T-helper 1 cell treated with Interleukin-12 subunit alpha and Interleukin-12 subunit beta and Interleukin-4 antibody, amounts not matched to agents 30 μg/mL and 1 μg/mL, for 36 hours (primary cell): ENCODE measurements at regions not wholly inside any gene's neighbourhood (a gene's known extent, or its start where the extent isn't known, plus 50 kb on each side); places are given as distances from the start of the nearest gene placed in this dataset.

Experiments
- H3K27ac Mint-ChIP-seq: one replicate; pipeline ENCODE4 v1.8.0; 2021; ENCODE audit warnings: mild to moderate bottlenecking, mixed read lengths
- H3K27me3 Mint-ChIP-seq: one replicate; pipeline ENCODE4 v1.8.0; 2021; ENCODE audit warnings: low read depth, mixed read lengths
- H3K36me3 Mint-ChIP-seq: one replicate; pipeline ENCODE4 v1.8.0; 2021; ENCODE audit warnings: low read depth, mixed read lengths
- H3K4me1 Mint-ChIP-seq: one replicate; pipeline ENCODE4 v1.8.0; 2021; ENCODE audit warnings: low read depth, mixed read lengths
- H3K4me3 Mint-ChIP-seq: one replicate; pipeline ENCODE4 v1.8.0; 2021; ENCODE audit warnings: mild to moderate bottlenecking, moderate library complexity, mixed read lengths
- H3K9me3 Mint-ChIP-seq: one replicate; pipeline ENCODE4 v1.8.0; 2021; ENCODE audit warnings: mixed read lengths

GRCh38 chr5:28216939-28217360 is 1178.6 kb upstream of the CDH9 start:
- peaks cover 3% of the 10 kb centered on the region for H3K4me1 Mint-ChIP-seq
- no peak overlapping the region for H3K4me3 Mint-ChIP-seq
- H3K27ac Mint-ChIP-seq = no peak overlapping the region
- peaks cover 17% of the 10 kb centered on the region for H3K9me3 Mint-ChIP-seq
- H3K36me3 Mint-ChIP-seq = no peaks in the 10 kb centered on the region
- no peaks in the 10 kb centered on the region for H3K27me3 Mint-ChIP-seq

GRCh38 chr5:28215091-28215490 is 1176.7 kb upstream of the CDH9 start:
- H3K9me3 Mint-ChIP-seq = peaks cover 17% of the 10 kb centered on the region
- H3K36me3 Mint-ChIP-seq = no peaks in the 10 kb centered on the region
- H3K4me3 Mint-ChIP-seq = no peak overlapping the region
- H3K27me3 Mint-ChIP-seq = no peaks in the 10 kb centered on the region
- no peak overlapping the region for H3K27ac Mint-ChIP-seq
- H3K4me1 Mint-ChIP-seq = peaks cover 3% of the 10 kb centered on the region

- Mint-ChIP-seq H3K27ac (no peak overlapping the region), H3K27me3 (no peaks in the 10 kb centered on the region), H3K9me3 (peaks cover 13% of the 10 kb centered on the region), H3K4me1 (peaks cover 3% of the 10 kb centered on the region), H3K4me3 (no peak overlapping the region), H3K36me3 (no peaks in the 10 kb centered on the region)
These were observed 1175.9 kb upstream of the CDH9 start for GRCh38 chr5:28214292-28214691.

- Mint-ChIP-seq H3K4me1 (no peaks in the 10 kb centered on the region), H3K36me3 (no peaks in the 10 kb centered on the region), H3K4me3 (no peak overlapping the region), H3K27ac (no peak overlapping the region), H3K9me3 (peaks cover 10% of the 10 kb centered on the region), H3K27me3 (no peaks in the 10 kb centered on the region)
These were observed 1170.0 kb upstream of the CDH9 start for GRCh38 chr5:28208356-28208755.

GRCh38 chr5:28190011-28190410 is 1151.6 kb upstream of the CDH9 start:
- H3K36me3 Mint-ChIP-seq = no peaks in the 10 kb centered on the region
- no peak overlapping the region for H3K27ac Mint-ChIP-seq
- no peaks in the 10 kb centered on the region for H3K27me3 Mint-ChIP-seq
- no peaks in the 10 kb centered on the region for H3K4me1 Mint-ChIP-seq
- peaks cover 16% of the 10 kb centered on the region for H3K9me3 Mint-ChIP-seq
- H3K4me3 Mint-ChIP-seq = no peak overlapping the region

- Mint-ChIP-seq H3K4me1 (no peaks in the 10 kb centered on the region), H3K36me3 (no peaks in the 10 kb centered on the region), H3K9me3 (peaks cover 12% of the 10 kb centered on the region), H3K27me3 (no peaks in the 10 kb centered on the region), H3K4me3 (no peak overlapping the region), H3K27ac (no peak overlapping the region)
These were observed 1136.3 kb upstream of the CDH9 start for GRCh38 chr5:28174691-28175090.

- H3K4me3 Mint-ChIP-seq = no peak overlapping the region
- no peaks in the 10 kb centered on the region for H3K27me3 Mint-ChIP-seq
- no peaks in the 10 kb centered on the region for H3K4me1 Mint-ChIP-seq
- H3K9me3 Mint-ChIP-seq = no peaks in the 10 kb centered on the region
- H3K27ac Mint-ChIP-seq = no peak overlapping the region
- no peaks in the 10 kb centered on the region for H3K36me3 Mint-ChIP-seq
These were observed 1126.7 kb upstream of the CDH9 start for GRCh38 chr5:28165096-28165495.

GRCh38 chr5:28164568-28164967 is 1126.2 kb upstream of the CDH9 start:
- no peak overlapping the region for H3K4me3 Mint-ChIP-seq
- no peak overlapping the region for H3K27ac Mint-ChIP-seq
- no peaks in the 10 kb centered on the region for H3K27me3 Mint-ChIP-seq
- peaks cover under 1% of the 10 kb centered on the region for H3K9me3 Mint-ChIP-seq
- H3K4me1 Mint-ChIP-seq = no peaks in the 10 kb centered on the region
- H3K36me3 Mint-ChIP-seq = no peaks in the 10 kb centered on the region

- Mint-ChIP-seq H3K36me3 (no peaks in the 10 kb centered on the region), H3K27me3 (no peaks in the 10 kb centered on the region), H3K27ac (no peak overlapping the region), H3K4me3 (no peak overlapping the region), H3K4me1 (no peaks in the 10 kb centered on the region), H3K9me3 (peaks cover 5% of the 10 kb centered on the region)
These were observed 1118.6 kb upstream of the CDH9 start for GRCh38 chr5:28156981-28157380.

DNA sequence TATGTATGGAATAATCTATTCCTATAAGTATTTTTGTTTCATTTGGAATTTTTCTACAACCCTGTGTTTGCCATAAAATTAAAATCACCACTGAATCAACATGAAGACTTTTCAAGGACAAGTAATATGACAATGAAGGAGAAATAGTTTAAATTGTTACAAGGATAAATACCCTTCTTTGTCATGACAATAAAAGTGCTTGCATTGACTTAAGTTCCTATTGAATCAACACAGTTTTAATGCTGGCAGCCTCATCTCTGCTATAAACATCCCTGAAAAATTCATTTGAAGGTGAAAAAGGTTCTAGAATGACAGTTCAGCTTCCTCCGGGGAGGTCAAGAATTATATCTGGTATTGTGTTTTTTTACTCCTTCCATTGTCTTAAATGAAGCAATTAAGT is 1105.1 kb upstream of the CDH9 start:
- Mint-ChIP-seq H3K27ac (no peak overlapping the region), H3K36me3 (no peaks in the 10 kb centered on the region), H3K9me3 (peaks cover 15% of the 10 kb centered on the region), H3K4me1 (no peaks in the 10 kb centered on the region), H3K4me3 (no peak overlapping the region), H3K27me3 (no peaks in the 10 kb centered on the region)

- H3K27me3 Mint-ChIP-seq = no peaks in the 10 kb centered on the region
- no peak overlapping the region for H3K27ac Mint-ChIP-seq
- H3K9me3 Mint-ChIP-seq = peaks cover 16% of the 10 kb centered on the region
- H3K36me3 Mint-ChIP-seq = no peaks in the 10 kb centered on the region
- H3K4me1 Mint-ChIP-seq = no peaks in the 10 kb centered on the region
- H3K4me3 Mint-ChIP-seq = no peak overlapping the region
These were observed 1093.8 kb upstream of the CDH9 start for GRCh38 chr5:28132151-28132550.

- H3K36me3 Mint-ChIP-seq = no peaks in the 10 kb centered on the region
- no peaks in the 10 kb centered on the region for H3K4me1 Mint-ChIP-seq
- H3K9me3 Mint-ChIP-seq = peaks cover 30% of the 10 kb centered on the region
- H3K27me3 Mint-ChIP-seq = no peaks in the 10 kb centered on the region
- H3K27ac Mint-ChIP-seq = no peak overlapping the region
- no peak overlapping the region for H3K4me3 Mint-ChIP-seq
These were observed 1079.3 kb upstream of the CDH9 start for GRCh38 chr5:28117691-28118090.

DNA sequence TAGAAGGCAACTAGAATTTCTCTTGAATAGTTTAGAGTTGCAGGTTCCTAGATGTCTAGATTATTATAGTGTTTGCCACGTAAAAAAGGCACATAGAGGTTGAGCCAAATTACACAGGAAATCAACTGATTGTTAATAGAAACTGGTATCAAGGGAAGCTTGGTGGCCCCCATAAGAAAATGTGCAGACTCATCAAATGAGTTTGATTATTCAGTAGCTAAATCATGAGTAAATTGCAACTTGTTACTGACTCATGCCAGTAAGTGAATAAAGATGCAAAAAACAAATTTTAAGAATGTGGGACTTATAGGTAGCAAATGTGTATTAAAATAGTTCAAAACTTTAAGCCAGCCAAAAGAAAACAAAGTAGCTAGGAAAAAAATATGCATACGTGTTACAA is 1078.9 kb upstream of the CDH9 start:
- no peaks in the 10 kb centered on the region for H3K27me3 Mint-ChIP-seq
- no peak overlapping the region for H3K27ac Mint-ChIP-seq
- no peak overlapping the region for H3K4me3 Mint-ChIP-seq
- no peaks in the 10 kb centered on the region for H3K4me1 Mint-ChIP-seq
- no peaks in the 10 kb centered on the region for H3K36me3 Mint-ChIP-seq
- peaks cover 31% of the 10 kb centered on the region for H3K9me3 Mint-ChIP-seq

DNA sequence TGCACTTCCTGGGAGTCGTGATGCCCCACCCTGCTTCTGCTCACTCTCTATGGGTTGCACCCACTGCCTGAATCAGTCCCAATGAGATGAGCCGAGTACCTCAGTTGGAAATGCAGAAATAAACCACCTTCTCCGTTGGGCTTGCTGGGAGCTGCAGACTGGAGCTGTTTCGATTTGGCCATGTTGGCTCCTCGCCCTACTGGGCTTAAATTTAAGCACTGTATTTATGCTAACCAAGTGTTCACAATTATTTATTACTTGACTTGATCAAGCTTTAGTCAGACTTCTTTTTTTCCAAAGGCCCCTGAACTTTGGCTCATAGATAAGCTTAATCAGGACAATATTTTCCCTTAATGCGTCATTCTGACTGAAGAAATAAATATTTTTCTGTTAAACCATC is 1072.4 kb upstream of the CDH9 start:
- Mint-ChIP-seq H3K9me3 (peaks cover 13% of the 10 kb centered on the region), H3K4me1 (no peaks in the 10 kb centered on the region), H3K27ac (no peak overlapping the region), H3K27me3 (no peaks in the 10 kb centered on the region), H3K36me3 (no peaks in the 10 kb centered on the region), H3K4me3 (no peak overlapping the region)

DNA sequence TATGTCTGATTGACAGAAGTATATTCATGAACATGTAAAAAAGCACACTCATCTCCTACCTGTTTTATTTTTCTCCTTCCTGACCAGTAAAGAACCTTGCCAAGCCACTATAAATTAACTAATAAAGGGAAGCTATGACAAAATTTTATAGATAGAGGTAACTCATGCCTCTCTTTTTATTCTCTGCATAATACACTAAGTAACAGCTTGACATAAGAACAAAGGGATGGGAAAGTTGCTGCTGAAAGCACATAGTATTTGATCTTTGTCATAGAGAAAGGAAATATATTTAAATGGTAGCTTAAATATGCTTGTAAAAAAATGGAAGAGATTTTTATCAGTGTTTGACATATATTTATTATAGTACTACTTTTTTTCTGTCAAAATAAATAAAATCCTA is 1065.7 kb upstream of the CDH9 start:
- no peaks in the 10 kb centered on the region for H3K36me3 Mint-ChIP-seq
- no peaks in the 10 kb centered on the region for H3K27me3 Mint-ChIP-seq

DNA sequence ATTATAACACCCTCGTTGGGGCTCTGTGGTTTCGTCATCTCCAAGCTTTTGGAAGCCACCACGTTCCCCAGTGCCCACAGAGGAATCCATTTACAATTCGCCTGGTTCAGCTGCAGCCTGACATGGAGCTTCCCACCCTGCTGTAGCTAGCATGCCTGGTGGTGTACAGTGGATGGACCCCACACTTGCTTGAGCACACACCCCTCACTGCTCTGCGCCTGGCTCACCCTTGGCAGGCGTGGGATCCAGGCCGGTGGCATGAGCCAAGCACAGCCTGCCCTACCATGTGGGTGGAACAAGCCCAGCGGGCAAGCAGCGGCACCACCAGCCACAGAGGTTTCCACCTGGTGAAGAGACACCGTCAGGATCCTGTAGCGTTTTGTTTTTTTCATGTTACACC is 1045.7 kb upstream of the CDH9 start:
- H3K27ac Mint-ChIP-seq = no peak overlapping the region
- H3K36me3 Mint-ChIP-seq = no peaks in the 10 kb centered on the region
- no peaks in the 10 kb centered on the region for H3K4me1 Mint-ChIP-seq
- H3K9me3 Mint-ChIP-seq = peaks cover 17% of the 10 kb centered on the region
- H3K4me3 Mint-ChIP-seq = no peak overlapping the region
- H3K27me3 Mint-ChIP-seq = no peaks in the 10 kb centered on the region

More for the DNA sequence above, 1065.7 kb upstream of the CDH9 start:
- H3K27ac Mint-ChIP-seq = no peak overlapping the region
- no peaks in the 10 kb centered on the region for H3K4me1 Mint-ChIP-seq
- no peak overlapping the region for H3K4me3 Mint-ChIP-seq
- no peaks in the 10 kb centered on the region for H3K9me3 Mint-ChIP-seq
